ENCODE measurements at regions not wholly inside any gene's neighbourhood (a gene's known extent, or its start where the extent isn't known, plus 50 kb on each side); places are given as distances from the start of the nearest gene placed in this dataset.

- no peak for TF ChIP-seq ZBTB40 (IDR thresholded peaks at IDR 0.05; ENCODE audit: borderline replicate concordance)
- no peak for TF ChIP-seq SIN3A (IDR thresholded peaks at IDR 0.05; ENCODE audit: low read depth, low read length)
- no peak for TF ChIP-seq NFYA (IDR thresholded peaks at IDR 0.05; ENCODE audit: borderline replicate concordance, low read depth, low read length)
- no peak for TF ChIP-seq MYB (IDR thresholded peaks at IDR 0.05; ENCODE audit: borderline replicate concordance, low read depth, low read length)
- no peak for TF ChIP-seq RELA (IDR thresholded peaks at IDR 0.05; ENCODE audit: borderline replicate concordance, partially characterized antibody)
- TF ChIP-seq MLLT1 (IDR thresholded peaks at IDR 0.05), result no peak
- no peak for TF ChIP-seq BCL3 (IDR thresholded peaks at IDR 0.05; ENCODE audit: borderline replicate concordance, insufficient read depth, low read depth, low read length, poor library complexity, severe bottlenecking)
- no peak for TF ChIP-seq ATF7 (IDR thresholded peaks at IDR 0.05; ENCODE audit: low read depth)
- no peak for TF ChIP-seq MTA2 (IDR thresholded peaks at IDR 0.05; ENCODE audit: low read depth)
Measured at GRCh38 chr4:96228463-96228862, 388.6 kb downstream of the PDHA2 start (continued).

Measured in GM12878 (cell line).